Karpas-422 (cell line): ENCODE measurements at regions not wholly inside any gene's neighbourhood (a gene's known extent, or its start where the extent isn't known, plus 50 kb on each side); places are given as distances from the start of the nearest gene placed in this dataset.
"Not testable (repeated sequence)": the region's sequence is repeated elsewhere in the genome, so short reads cannot be mapped to it uniquely, and the experiment has no call there.

Source experiments
- DNase-seq: peaks from one replicate; pipeline ENCODE4 v3.0.0-alpha.2; 2015
- H2AFZ ChIP-seq: fragments of 200-600 bp; sonication (generic); 2 replicates; pipeline ENCODE4 v1.6.1; 2014; ENCODE audit warnings: antibody characterized with exemption, low read length, mixed read lengths
- H3K27ac ChIP-seq: fragments of 200-600 bp; sonication (generic); 2 replicates; pipeline ENCODE4 v1.5.1; 2014; ENCODE audit warnings: mild to moderate bottlenecking, low read length, moderate library complexity
- H3K27me3 ChIP-seq: fragments of 200-600 bp; sonication (generic); 2 replicates; pipeline ENCODE4 v1.6.1; 2014; ENCODE audit warnings: low read length, mixed read lengths
- H3K36me3 ChIP-seq: fragments of 200-600 bp; sonication (generic); 2 replicates; pipeline ENCODE4 v1.6.1; 2014; ENCODE audit warnings: low read length, mixed read lengths; ENCODE audit not compliant: insufficient read depth
- H3K4me1 ChIP-seq: fragments of 200-600 bp; sonication (generic); 2 replicates; pipeline ENCODE4 v1.6.1; 2014; ENCODE audit warnings: mild to moderate bottlenecking, low read length, mixed read lengths
- H3K4me2 ChIP-seq: fragments of 200-600 bp; sonication (generic); 2 replicates; pipeline ENCODE4 v1.6.1; 2014; ENCODE audit warnings: low read length, low read depth, mild to moderate bottlenecking; ENCODE audit not compliant: poor library complexity, severe bottlenecking
- H3K4me3 ChIP-seq: fragments of 200-600 bp; sonication (generic); 2 replicates; pipeline ENCODE4 v1.5.1; 2014; ENCODE audit warnings: mild to moderate bottlenecking, antibody characterized with exemption, low read length, mixed read lengths
- H3K79me2 ChIP-seq: fragments of 200-600 bp; sonication (generic); 2 replicates; pipeline ENCODE4 v1.6.1; 2014; ENCODE audit warnings: mild to moderate bottlenecking, low read length, mixed read lengths
- H3K9ac ChIP-seq: fragments of 200-600 bp; sonication (generic); 2 replicates; pipeline ENCODE4 v1.6.0; 2014; ENCODE audit warnings: low read length
- H3K9me2 ChIP-seq: fragments of 200-600 bp; sonication (generic), shearing (Covaris generic); replicated peaks from 2 replicates; pipeline ENCODE4 v1.6.0; 2014; ENCODE audit warnings: mild to moderate bottlenecking, low read length, moderate library complexity; ENCODE audit not compliant: insufficient read depth
- H3K9me3 ChIP-seq: fragments of 300-700, 200-600 bp; sonication (generic); 2 replicates; pipeline ENCODE4 v1.6.1; 2014; ENCODE audit warnings: low read length, mixed read lengths
- H4K20me1 ChIP-seq: fragments of 200-600 bp; sonication (generic); 2 replicates; pipeline ENCODE4 v1.6.1; 2014; ENCODE audit warnings: mild to moderate bottlenecking, antibody characterized with exemption, low read length, low read depth; ENCODE audit not compliant: insufficient read depth

GRCh38 chr21:16215663-16216183 is 485.9 kb downstream of the USP25 start:
- H3K4me3 ChIP-seq: no peak overlapping the region
- H3K4me2 ChIP-seq: no peak overlapping the region
- H4K20me1 ChIP-seq: no peaks in the 10 kb centered on the region
- no peaks in the 10 kb centered on the region for H3K36me3 ChIP-seq
- H2AFZ ChIP-seq: no peak overlapping the region
- H3K27ac ChIP-seq: no peak overlapping the region
- no peak overlapping the region for H3K9ac ChIP-seq
- no peaks in the 10 kb centered on the region for H3K79me2 ChIP-seq
- H3K27me3 ChIP-seq: no peaks in the 10 kb centered on the region
- no peaks in the 10 kb centered on the region for H3K9me2 ChIP-seq
- peaks cover 27% of the 10 kb centered on the region for H3K4me1 ChIP-seq
- no peak for DNase-seq
- no peaks in the 10 kb centered on the region for H3K9me3 ChIP-seq

- Histone ChIP-seq H3K79me2 (no peaks in the 10 kb centered on the region), H3K27me3 (no peaks in the 10 kb centered on the region), H3K4me3 (no peak overlapping the region), H3K4me1 (peaks cover 27% of the 10 kb centered on the region), H3K36me3 (no peaks in the 10 kb centered on the region), H3K9me2 (no peaks in the 10 kb centered on the region), H3K9me3 (no peaks in the 10 kb centered on the region), H3K9ac (no peak overlapping the region), H2AFZ (no peak overlapping the region), H3K27ac (no peak overlapping the region), H3K4me2 (peak overlapping the region; percentile 36), H4K20me1 (no peaks in the 10 kb centered on the region)
- DNase-seq: no peak
Measured at GRCh38 chr21:16216288-16216962, 486.6 kb downstream of the USP25 start.

GRCh38 chr21:16218682-16219343 is 489.0 kb downstream of the USP25 start:
- no peak overlapping the region for H2AFZ ChIP-seq
- no peak overlapping the region for H3K4me3 ChIP-seq
- H3K9me3 ChIP-seq: no peaks in the 10 kb centered on the region
- no peak for DNase-seq
- H3K27me3 ChIP-seq: no peaks in the 10 kb centered on the region
- no peaks in the 10 kb centered on the region for H3K79me2 ChIP-seq
- no peaks in the 10 kb centered on the region for H4K20me1 ChIP-seq
- H3K27ac ChIP-seq: no peak overlapping the region
- no peak overlapping the region for H3K4me2 ChIP-seq
- H3K36me3 ChIP-seq: no peaks in the 10 kb centered on the region
- no peaks in the 10 kb centered on the region for H3K9me2 ChIP-seq
- peaks cover 27% of the 10 kb centered on the region for H3K4me1 ChIP-seq
- H3K9ac ChIP-seq: no peak overlapping the region

- not testable (repeated sequence) for H3K4me3 ChIP-seq, H4K20me1 ChIP-seq
Measured at GRCh38 chr21:16224756-16225155, 495.0 kb downstream of the USP25 start.

GRCh38 chr21:16239659-16240265 is 510.0 kb downstream of the USP25 start:
- Histone ChIP-seq H3K9ac (no peak overlapping the region), H3K36me3 (no peaks in the 10 kb centered on the region), H3K79me2 (no peaks in the 10 kb centered on the region), H4K20me1 (no peaks in the 10 kb centered on the region), H3K27ac (no peak overlapping the region), H3K4me2 (no peak overlapping the region), H3K27me3 (no peaks in the 10 kb centered on the region), H3K4me3 (no peak overlapping the region), H3K9me2 (no peaks in the 10 kb centered on the region), H3K4me1 (no peaks in the 10 kb centered on the region), H2AFZ (no peak overlapping the region), H3K9me3 (0 out of 2 replicates have a peak, but pooled peaks cover 5% of the 10 kb centered on the region)
- DNase-seq: no peak

More at GRCh38 chr21:16224756-16225155, 495.0 kb downstream of the USP25 start:
- not testable (repeated sequence) for H2AFZ ChIP-seq, H3K79me2 ChIP-seq, H3K9me2 ChIP-seq, DNase-seq, H3K27me3 ChIP-seq, H3K27ac ChIP-seq, H3K4me1 ChIP-seq, H3K9me3 ChIP-seq, H3K4me2 ChIP-seq, H3K36me3 ChIP-seq, H3K9ac ChIP-seq

- Histone ChIP-seq H3K27ac (no peak overlapping the region), H3K4me3 (no peak overlapping the region), H3K9me2 (no peaks in the 10 kb centered on the region), H3K4me1 (no peaks in the 10 kb centered on the region), H3K9me3 (0 out of 2 replicates have a peak, but pooled peaks cover 5% of the 10 kb centered on the region), H3K79me2 (no peaks in the 10 kb centered on the region), H3K27me3 (no peaks in the 10 kb centered on the region), H3K9ac (no peak overlapping the region), H2AFZ (no peak overlapping the region), H3K4me2 (no peak overlapping the region), H4K20me1 (no peaks in the 10 kb centered on the region), H3K36me3 (no peaks in the 10 kb centered on the region)
- no peak for DNase-seq
Measured at GRCh38 chr21:16241016-16241415, 511.2 kb downstream of the USP25 start.

GRCh38 chr21:16241479-16241963 is 511.7 kb downstream of the USP25 start:
- no peaks in the 10 kb centered on the region for H3K79me2 ChIP-seq
- H3K9me3 ChIP-seq: 0 out of 2 replicates have a peak, but pooled peaks cover 1% of the 10 kb centered on the region
- DNase-seq: no peak
- no peak overlapping the region for H3K9ac ChIP-seq
- no peaks in the 10 kb centered on the region for H4K20me1 ChIP-seq
- H3K36me3 ChIP-seq: no peaks in the 10 kb centered on the region
- H3K9me2 ChIP-seq: no peaks in the 10 kb centered on the region
- no peaks in the 10 kb centered on the region for H3K4me1 ChIP-seq
- H3K4me2 ChIP-seq: no peak overlapping the region
- H2AFZ ChIP-seq: no peak overlapping the region
- no peaks in the 10 kb centered on the region for H3K27me3 ChIP-seq
- H3K4me3 ChIP-seq: no peak overlapping the region
- H3K27ac ChIP-seq: no peak overlapping the region

GRCh38 chr21:16243396-16243795 is 513.6 kb downstream of the USP25 start:
- no peak overlapping the region for H3K4me2 ChIP-seq
- H2AFZ ChIP-seq: no peak overlapping the region
- no peak overlapping the region for H3K27ac ChIP-seq
- H3K9me2 ChIP-seq: no peaks in the 10 kb centered on the region
- H3K27me3 ChIP-seq: no peaks in the 10 kb centered on the region
- no peaks in the 10 kb centered on the region for H4K20me1 ChIP-seq
- no peak overlapping the region for H3K9ac ChIP-seq
- no peaks in the 10 kb centered on the region for H3K36me3 ChIP-seq
- H3K4me1 ChIP-seq: no peaks in the 10 kb centered on the region
- no peaks in the 10 kb centered on the region for H3K79me2 ChIP-seq
- no peak overlapping the region for H3K4me3 ChIP-seq
- no peak for DNase-seq
- H3K9me3 ChIP-seq: no peaks in the 10 kb centered on the region
